GM19463 (cell line): ENCODE measurements at regions not wholly inside any gene's neighbourhood (a gene's known extent, or its start where the extent isn't known, plus 50 kb on each side); places are given as distances from the start of the nearest gene placed in this dataset.
"Not testable (repeated sequence)": the region's sequence is repeated elsewhere in the genome, so short reads cannot be mapped to it uniquely, and the experiment has no call there.

ENCODE experiments used
- ATAC-seq: cut with Tn5 transposase; IDR thresholded peaks from one replicate; pipeline ENCODE4 v1.9.1; 2021; ENCODE audit warnings: mild to moderate bottlenecking, moderate library complexity; ENCODE audit not compliant: unreplicated experiment

GRCh38 chr2:173711816-173712215 is 253.4 kb downstream of the SP3 start:
- ATAC-seq, result no peak

- no peak for ATAC-seq
Measured at GRCh38 chr2:173713904-173714555, 251.1 kb downstream of the SP3 start.

GRCh38 chr2:173715441-173715840 is 249.7 kb downstream of the SP3 start:
- ATAC-seq, result no peak

- no peak for ATAC-seq
Measured at GRCh38 chr2:173716458-173717052, 248.6 kb downstream of the SP3 start.

GRCh38 chr2:173719471-173719870 is 245.7 kb downstream of the SP3 start:
- ATAC-seq, result no peak

GRCh38 chr2:173720306-173720705 is 244.9 kb downstream of the SP3 start:
- ATAC-seq, result no peak

GRCh38 chr2:173734797-173735196 is 230.4 kb downstream of the SP3 start:
- ATAC-seq, result no peak

GRCh38 chr2:173737954-173738575 is 227.1 kb downstream of the SP3 start:
- ATAC-seq, result not testable (repeated sequence)

GRCh38 chr2:173739006-173739405 is 226.2 kb downstream of the SP3 start:
- no peak for ATAC-seq

- ATAC-seq, result no peak
Measured at GRCh38 chr2:173740639-173741038, 224.5 kb downstream of the SP3 start.

- no peak for ATAC-seq
Measured at GRCh38 chr2:173741759-173742158, 223.4 kb downstream of the SP3 start.

GRCh38 chr2:173747035-173747434 is 218.1 kb downstream of the SP3 start:
- no peak for ATAC-seq

- ATAC-seq, result no peak
Measured at GRCh38 chr2:173749315-173749714, 215.9 kb downstream of the SP3 start.

- ATAC-seq, result no peak
Measured at GRCh38 chr2:173750353-173750801, 214.8 kb downstream of the SP3 start.

GRCh38 chr2:173750831-173751230 is 214.3 kb downstream of the SP3 start:
- ATAC-seq, result no peak

- no peak for ATAC-seq
Measured at GRCh38 chr2:173751245-173751975, 213.8 kb downstream of the SP3 start.

- ATAC-seq, result no peak
Measured at GRCh38 chr2:173752152-173752551, 213.0 kb downstream of the SP3 start.

GRCh38 chr2:173753441-173753840 is 211.7 kb downstream of the SP3 start:
- no peak for ATAC-seq

- no peak for ATAC-seq
Measured at GRCh38 chr2:173754165-173754564, 211.0 kb downstream of the SP3 start.

GRCh38 chr2:173754837-173755236 is 210.3 kb downstream of the SP3 start:
- no peak for ATAC-seq

GRCh38 chr2:173755798-173756197 is 209.4 kb downstream of the SP3 start:
- ATAC-seq, result no peak

GRCh38 chr2:173759959-173760358 is 205.2 kb downstream of the SP3 start:
- no peak for ATAC-seq
